ENCODE measurements at regions not wholly inside any gene's neighbourhood (a gene's known extent, or its start where the extent isn't known, plus 50 kb on each side); places are given as distances from the start of the nearest gene placed in this dataset.

DNA sequence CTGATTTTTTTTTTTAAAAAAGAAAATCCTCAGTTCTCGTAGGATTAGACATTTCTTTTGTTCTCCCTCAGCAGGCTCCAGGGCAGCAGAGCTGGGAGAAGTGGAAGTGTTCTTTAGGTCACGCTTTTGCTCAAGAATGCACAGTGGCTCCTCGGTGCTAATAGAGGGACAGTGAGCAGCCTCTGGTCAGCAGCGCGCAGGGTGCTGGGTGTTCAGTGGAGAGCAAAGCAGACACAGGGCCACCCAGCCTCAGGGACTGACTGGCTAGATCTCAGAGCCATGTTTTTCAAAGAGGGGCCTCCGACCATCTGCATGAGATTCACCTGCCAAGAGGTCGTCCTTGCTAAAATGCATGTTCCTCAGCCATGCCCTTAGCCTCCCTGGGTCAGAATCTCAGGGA lies 218.8 kb downstream of the HAUS1 start:
- Histone ChIP-seq H3K36me3 (replicated peaks; ENCODE audit: insufficient read depth, low read depth) (no peaks in the 10 kb centered on the region), H3K4me1 (ENCODE audit: insufficient read depth) (no peaks in the 10 kb centered on the region), H3K27me3 (peaks cover 4% of the 10 kb centered on the region), H4K20me1 (ENCODE audit: insufficient read depth, poor library complexity, severe bottlenecking) (no peaks in the 10 kb centered on the region), H3K9me3 (ENCODE audit: low read depth) (no peaks in the 10 kb centered on the region), H3K79me2 (no peaks in the 10 kb centered on the region), H2AFZ (no peak overlapping the region), H3K9me2 (replicated peaks; ENCODE audit: insufficient read depth) (no peaks in the 10 kb centered on the region), H3K4me2 (no peak overlapping the region), H3K27ac (no peak overlapping the region), H3K4me3 (no peak overlapping the region)
- 81% methylated on average over 7 of the region's 7 CpGs for WGBS (ENCODE audit: low lambda C conversion rate, missing lambda C conversion rate)
- TF ChIP-seq, protein P1, sequence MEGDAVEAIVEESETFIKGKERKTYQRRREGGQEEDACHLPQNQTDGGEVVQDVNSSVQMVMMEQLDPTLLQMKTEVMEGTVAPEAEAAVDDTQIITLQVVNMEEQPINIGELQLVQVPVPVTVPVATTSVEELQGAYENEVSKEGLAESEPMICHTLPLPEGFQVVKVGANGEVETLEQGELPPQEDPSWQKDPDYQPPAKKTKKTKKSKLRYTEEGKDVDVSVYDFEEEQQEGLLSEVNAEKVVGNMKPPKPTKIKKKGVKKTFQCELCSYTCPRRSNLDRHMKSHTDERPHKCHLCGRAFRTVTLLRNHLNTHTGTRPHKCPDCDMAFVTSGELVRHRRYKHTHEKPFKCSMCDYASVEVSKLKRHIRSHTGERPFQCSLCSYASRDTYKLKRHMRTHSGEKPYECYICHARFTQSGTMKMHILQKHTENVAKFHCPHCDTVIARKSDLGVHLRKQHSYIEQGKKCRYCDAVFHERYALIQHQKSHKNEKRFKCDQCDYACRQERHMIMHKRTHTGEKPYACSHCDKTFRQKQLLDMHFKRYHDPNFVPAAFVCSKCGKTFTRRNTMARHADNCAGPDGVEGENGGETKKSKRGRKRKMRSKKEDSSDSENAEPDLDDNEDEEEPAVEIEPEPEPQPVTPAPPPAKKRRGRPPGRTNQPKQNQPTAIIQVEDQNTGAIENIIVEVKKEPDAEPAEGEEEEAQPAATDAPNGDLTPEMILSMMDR (IDR thresholded peaks at IDR 0.05; ENCODE audit: poor library complexity), result no peak
- DNase-seq (ENCODE audit: low spot score), result no peak

DNA sequence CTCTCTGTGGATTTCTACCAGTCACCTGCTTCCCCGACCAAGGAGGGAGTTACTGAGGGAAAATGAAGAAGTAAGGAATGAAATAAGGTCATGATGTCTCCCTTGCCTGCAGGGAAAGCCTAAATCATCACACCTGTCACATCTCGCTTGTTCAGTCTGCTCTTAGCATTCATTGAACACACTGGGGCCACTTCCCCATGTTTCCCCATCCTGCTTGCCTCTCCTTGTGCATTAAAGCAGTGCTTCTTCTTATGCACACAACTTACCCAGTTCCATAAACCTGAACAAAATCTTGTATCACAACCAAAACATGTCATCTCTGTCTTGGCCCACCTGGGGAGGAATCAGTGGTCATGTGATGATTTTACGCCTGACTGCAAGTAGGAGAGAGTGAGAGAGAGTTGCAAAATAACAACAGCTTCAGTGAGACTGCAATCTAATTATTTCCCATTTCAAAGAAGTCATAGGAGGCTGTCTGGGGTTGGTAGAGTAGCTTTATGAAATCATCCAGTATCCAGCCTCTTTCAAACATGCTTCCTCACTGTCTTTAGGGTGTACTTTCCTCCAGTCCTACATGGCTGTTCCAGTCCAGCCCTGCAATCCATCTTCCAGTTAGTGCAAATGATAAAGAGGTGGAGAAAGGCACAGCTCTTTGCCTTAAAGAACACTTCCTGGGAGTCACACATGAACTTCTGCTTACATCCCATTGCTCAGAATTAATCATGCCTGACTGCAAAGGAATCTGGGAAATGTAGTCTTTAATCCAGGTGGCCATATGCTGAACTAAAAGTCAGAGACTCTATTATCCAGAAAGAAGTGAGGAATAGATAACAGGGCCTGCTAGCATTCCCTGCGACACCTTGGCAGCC lies 220.1 kb downstream of the HAUS1 start:
- Histone ChIP-seq H3K4me2 (no peak overlapping the region), H3K79me2 (no peaks in the 10 kb centered on the region), H3K27ac (no peak overlapping the region), H3K9me2 (replicated peaks; ENCODE audit: insufficient read depth) (no peaks in the 10 kb centered on the region), H3K4me1 (ENCODE audit: insufficient read depth) (no peaks in the 10 kb centered on the region), H3K36me3 (replicated peaks; ENCODE audit: insufficient read depth, low read depth) (no peaks in the 10 kb centered on the region), H4K20me1 (ENCODE audit: insufficient read depth, poor library complexity, severe bottlenecking) (no peaks in the 10 kb centered on the region), H3K4me3 (no peak overlapping the region), H3K27me3 (peaks cover 4% of the 10 kb centered on the region), H2AFZ (peak overlapping the region; percentile 18), H3K9me3 (ENCODE audit: low read depth) (no peaks in the 10 kb centered on the region)
- DNase-seq (ENCODE audit: low spot score), result peak; percentile 40
- TF ChIP-seq, protein P1 (IDR thresholded peaks at IDR 0.05; ENCODE audit: poor library complexity), result no peak
- TF ChIP-seq EZH2 (IDR thresholded peaks at IDR 0.05; ENCODE audit: borderline replicate concordance), result no peak
- no peak for TF ChIP-seq EZH2phosphoT487 (IDR thresholded peaks at IDR 0.05; ENCODE audit: low read depth, severe bottlenecking, unreplicated experiment)
- WGBS (ENCODE audit: low lambda C conversion rate, missing lambda C conversion rate), result 87% methylated on average over 4 of the region's 4 CpGs

DNA sequence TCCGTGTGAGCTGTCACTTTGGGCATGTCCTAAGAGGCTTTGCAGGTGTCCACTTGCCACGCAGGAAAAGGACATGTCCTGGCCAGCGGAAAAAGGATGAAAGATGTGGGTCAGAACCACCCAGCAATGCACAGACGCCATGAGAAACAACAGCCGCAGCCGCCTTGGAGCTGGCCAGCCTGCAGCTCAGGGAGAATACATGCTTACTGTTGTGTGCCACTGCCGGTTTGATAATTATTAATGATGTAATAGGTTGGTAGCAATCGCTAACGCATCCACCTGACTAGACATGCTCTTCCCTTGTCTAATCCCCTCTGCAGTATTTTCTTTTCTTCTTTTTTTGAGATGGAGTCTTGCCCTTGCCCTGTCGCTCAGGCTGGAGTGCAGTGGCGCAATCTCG lies 221.7 kb downstream of the HAUS1 start:
- 94% methylated on average over 12 of the region's 12 CpGs for WGBS (ENCODE audit: low lambda C conversion rate, missing lambda C conversion rate)
- DNase-seq (ENCODE audit: low spot score), result no peak
- no peak overlapping the region for H3K27ac ChIP-seq

More for the DNA sequence above, 221.7 kb downstream of the HAUS1 start:
- Histone ChIP-seq H3K9me3 (ENCODE audit: low read depth) (no peaks in the 10 kb centered on the region), H3K4me3 (no peak overlapping the region), H3K4me2 (no peak overlapping the region), H3K79me2 (no peaks in the 10 kb centered on the region), H3K9me2 (replicated peaks; ENCODE audit: insufficient read depth) (no peaks in the 10 kb centered on the region), H2AFZ (no peak overlapping the region), H3K27me3 (peaks cover 10% of the 10 kb centered on the region), H3K36me3 (replicated peaks; ENCODE audit: insufficient read depth, low read depth) (no peaks in the 10 kb centered on the region), H4K20me1 (ENCODE audit: insufficient read depth, poor library complexity, severe bottlenecking) (no peaks in the 10 kb centered on the region), H3K4me1 (ENCODE audit: insufficient read depth) (no peaks in the 10 kb centered on the region)
- TF ChIP-seq, protein P1 (IDR thresholded peaks at IDR 0.05; ENCODE audit: poor library complexity), result no peak
- TF ChIP-seq EZH2 (IDR thresholded peaks at IDR 0.05; ENCODE audit: borderline replicate concordance) (no peak), EZH2phosphoT487 (IDR thresholded peaks at IDR 0.05; ENCODE audit: low read depth, severe bottlenecking, unreplicated experiment) (no peak)

Data from hepatocyte (in vitro differentiated cells).